Skin of body (tissue), 1 donor: ENCODE measurements at regions not wholly inside any gene's neighbourhood (a gene's known extent, or its start where the extent isn't known, plus 50 kb on each side); places are given as distances from the start of the nearest gene placed in this dataset.
A peak's percentile ranks its signal among the peaks of the same experiment; 100 is the strongest.

ENCODE experiments used
- DNase-seq: peaks from one replicate; lab custom pipeline; 2025; lab: John Stamatoyannopoulos, UW

GRCh38 chr14:22513066-22513812 is 75.8 kb downstream of the DAD1 start:
- DNase-seq, result peak; percentile 12

DNA sequence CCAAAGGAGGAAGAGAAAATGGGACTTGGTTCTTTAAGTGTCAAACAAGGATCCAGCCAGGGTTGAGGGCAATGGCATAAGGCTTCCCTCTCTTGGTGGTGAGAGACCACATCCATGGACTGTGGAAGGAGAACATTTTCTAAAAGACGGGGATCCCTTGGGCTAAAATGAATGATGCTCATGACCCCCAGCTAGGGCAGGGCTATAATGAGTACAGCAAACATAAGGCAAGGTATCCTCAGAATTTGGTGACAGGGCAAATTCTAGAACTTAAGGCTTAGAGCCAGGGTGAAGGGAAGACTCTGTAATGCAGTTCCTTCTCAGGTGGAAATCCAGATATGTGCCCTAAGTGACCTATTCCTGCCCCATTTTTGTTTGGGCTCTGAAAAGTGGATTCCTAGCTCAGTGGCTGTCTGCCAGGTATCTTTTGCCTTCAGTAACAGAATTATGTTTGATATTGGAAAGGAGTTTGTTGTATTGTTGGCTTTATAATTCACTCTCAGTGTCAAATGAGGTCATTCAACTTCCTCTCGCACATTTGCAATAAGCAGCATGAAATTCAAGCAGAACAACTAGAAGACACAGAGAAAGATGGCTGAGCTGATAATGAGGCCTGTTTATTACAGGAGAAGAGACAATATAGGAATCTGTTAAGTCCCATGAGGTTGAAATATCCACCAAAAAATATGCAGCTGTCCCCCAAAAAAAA is 76.8 kb downstream of the DAD1 start:
- DNase-seq, result no peak

GRCh38 chr14:22510527-22511110 is 78.4 kb downstream of the DAD1 start:
- DNase-seq, result peak; percentile 33

DNA sequence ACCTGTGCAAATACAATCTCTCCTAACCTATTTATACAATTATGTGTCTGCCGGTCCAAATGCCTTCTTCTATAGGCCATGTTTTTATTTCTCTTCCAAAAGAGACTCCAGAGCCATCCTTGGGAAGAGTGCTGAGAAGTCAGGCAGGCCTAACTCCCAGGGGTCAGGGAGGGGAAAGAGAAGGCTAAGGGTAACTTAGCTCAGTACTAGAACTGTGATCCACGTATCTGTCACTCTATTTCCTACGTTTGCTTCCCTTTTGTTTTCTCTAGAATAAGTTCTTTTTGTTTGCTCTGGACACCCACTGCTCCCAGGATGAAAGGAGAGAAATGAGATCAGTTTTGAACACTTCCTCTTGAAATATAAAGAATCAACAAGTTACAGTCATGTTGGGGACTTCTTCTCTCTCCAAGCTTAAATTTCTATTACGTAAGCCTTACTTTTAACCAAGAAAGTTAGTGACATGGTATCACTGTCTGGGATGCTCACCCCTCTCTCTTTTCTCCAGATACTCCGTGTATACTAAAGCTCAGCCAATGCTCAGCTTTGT is 79.2 kb downstream of the DAD1 start:
- DNase-seq, result no peak

DNA sequence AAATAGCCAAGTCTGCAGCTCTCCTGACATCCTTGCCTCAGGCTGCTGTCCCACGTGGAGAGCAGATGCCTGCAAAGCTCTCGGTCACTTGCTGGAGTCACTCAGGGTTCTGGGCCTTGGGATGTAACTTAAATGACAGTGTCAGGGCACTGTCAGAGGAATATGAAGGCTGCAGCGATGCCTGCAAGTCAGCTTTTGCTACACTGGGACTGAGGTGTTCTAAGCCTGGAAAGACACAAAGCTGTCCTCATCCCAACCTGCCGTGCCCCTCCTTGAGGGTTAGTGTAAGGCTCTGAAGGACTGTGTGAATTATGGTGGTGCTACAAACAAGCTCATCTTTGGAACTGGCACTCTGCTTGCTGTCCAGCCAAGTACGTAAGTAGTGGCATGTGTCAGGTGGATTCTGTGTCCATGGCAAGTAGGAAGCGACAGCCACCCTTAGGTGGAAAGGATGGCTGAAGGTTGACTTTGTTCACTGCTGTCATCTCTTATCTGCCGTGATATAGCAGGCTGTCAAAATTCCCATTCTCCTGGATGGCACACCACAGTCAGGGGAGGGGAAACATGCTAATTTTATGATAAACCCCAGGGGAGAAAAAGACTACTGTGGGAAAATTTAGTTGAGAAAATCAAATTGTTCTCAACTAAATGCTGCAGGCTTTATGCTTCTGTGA is 79.9 kb downstream of the DAD1 start:
- no peak for DNase-seq

- no peak for DNase-seq
These were observed 80.4 kb downstream of the DAD1 start for GRCh38 chr14:22508662-22509035.

DNA sequence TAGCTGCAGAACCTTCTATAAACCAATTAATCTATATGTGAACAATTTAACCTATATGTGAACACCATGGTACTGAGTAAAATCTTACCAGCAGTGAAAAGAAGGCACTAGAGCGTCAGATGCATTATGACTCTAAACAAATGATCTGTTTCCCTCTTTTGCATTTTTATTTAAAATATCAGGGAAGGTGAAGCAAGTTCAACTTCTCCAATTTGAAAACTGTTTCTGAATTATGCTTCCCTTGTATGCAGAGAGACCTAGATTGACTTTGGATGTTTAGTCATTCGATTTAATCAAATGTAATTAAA is 80.9 kb downstream of the DAD1 start:
- DNase-seq, result no peak

GRCh38 chr14:22506778-22507351 is 82.2 kb downstream of the DAD1 start:
- DNase-seq, result no peak

- DNase-seq, result no peak
These were observed 82.7 kb downstream of the DAD1 start for GRCh38 chr14:22506378-22506710.

DNA sequence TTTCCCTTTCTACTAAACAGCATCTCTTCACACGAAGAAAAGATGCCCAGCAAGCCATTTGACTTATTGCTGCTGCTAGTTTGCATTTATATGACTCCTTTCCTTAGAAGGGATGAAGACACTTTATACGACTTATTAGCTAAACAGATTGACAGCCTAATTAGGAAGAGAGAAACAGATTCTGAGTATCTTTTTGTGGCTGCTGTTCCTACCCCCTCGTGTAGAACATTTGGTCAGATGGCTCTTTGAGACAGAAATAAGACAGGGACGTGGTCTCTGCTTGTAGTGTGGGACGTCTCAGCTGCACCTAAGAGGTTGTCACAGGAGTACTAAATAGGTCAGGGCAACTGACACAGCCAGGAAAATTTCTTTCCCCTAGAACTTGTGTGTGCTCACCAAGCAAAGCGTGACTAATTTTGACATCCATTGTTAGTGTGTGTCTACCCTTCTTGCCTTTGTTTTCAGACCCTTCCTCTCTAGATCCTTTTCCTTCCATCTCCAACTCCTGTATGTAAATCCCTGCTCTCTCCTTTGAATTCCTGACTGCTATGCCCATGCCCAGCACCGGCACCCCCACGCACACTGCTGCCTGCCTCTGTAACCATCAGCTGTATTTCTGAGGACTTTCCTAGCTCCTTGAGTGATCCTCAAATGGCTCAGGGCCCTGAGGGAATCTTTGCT is 83.2 kb downstream of the DAD1 start:
- DNase-seq, result no peak

GRCh38 chr14:22505309-22505696 is 83.7 kb downstream of the DAD1 start:
- no peak for DNase-seq

GRCh38 chr14:22502551-22502950 is 86.5 kb downstream of the DAD1 start:
- no peak for DNase-seq

DNA sequence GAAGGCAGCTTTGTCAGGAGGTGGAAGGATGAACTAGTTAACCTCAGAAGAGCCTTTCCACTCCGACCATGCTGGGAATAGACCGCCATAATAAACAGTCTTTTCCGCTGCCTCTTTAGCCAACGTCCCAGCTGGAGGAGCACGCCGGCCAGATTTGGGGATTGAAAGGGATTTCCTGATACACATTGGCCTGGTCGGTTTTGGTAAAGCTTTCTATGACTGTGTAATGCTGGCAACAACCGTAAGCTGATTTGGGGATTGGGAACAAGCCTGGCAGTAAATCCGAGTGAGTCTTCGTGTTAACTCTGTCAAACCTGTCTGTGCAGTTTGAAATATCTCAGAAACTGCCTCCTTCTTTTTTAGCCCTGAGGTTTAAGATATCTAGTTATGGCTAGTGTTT is 87.0 kb downstream of the DAD1 start:
- no peak for DNase-seq

- no peak for DNase-seq
These were observed 87.9 kb downstream of the DAD1 start for GRCh38 chr14:22500954-22501726.

DNA sequence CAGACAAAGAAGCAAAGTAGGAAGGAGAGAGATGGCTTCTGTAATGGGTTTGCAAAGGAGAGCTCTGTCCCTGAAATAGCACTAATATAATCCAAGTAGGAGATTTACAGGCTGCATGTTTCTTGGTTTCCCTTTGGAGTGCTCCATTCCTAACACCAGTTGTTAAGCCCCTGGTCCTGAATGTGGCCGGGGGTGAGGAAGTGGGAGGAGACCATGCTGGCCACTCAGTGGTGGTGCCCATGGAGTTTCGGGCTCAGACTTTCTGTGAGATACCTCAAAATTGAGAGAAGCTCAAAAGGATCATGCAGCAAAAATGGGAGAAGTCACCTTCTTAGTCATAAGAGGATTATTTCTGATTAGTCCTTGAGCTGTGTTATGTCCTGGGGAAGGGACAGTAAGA is 88.5 kb downstream of the DAD1 start:
- no peak for DNase-seq

DNA sequence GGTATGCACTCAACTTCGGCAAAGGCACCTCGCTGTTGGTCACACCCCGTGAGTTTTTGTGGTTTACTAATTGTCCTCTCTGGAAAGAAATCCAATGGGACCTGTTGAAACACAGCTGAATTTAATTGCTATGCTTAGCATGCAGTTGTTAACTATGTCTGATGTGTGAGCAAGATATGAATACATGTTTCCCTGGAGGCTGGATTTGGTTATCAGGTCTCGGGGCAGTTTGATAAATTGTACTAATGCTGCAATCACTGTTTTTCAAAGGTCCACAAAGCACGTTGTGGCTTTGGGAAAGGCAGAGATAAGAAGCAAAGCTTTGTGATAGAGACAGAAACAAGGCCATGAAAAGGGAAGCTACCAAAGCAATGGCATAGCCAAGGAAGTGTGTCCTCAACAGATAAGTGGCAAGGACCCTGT is 91.3 kb downstream of the DAD1 start:
- DNase-seq, result no peak

DNA sequence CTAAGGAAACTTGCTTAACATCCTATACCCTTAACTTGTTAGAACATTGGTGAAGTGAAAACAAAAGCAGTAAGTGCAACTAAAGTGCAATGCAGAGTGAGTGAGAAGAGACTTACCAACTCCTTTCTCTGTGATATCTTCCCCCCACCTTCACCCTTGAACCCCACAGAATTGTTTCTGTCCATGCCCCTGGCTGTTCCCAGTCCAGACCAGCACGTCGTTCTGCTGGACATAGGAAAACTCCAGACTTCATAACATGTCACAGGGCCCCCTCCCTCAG is 91.9 kb downstream of the DAD1 start:
- DNase-seq, result no peak

DNA sequence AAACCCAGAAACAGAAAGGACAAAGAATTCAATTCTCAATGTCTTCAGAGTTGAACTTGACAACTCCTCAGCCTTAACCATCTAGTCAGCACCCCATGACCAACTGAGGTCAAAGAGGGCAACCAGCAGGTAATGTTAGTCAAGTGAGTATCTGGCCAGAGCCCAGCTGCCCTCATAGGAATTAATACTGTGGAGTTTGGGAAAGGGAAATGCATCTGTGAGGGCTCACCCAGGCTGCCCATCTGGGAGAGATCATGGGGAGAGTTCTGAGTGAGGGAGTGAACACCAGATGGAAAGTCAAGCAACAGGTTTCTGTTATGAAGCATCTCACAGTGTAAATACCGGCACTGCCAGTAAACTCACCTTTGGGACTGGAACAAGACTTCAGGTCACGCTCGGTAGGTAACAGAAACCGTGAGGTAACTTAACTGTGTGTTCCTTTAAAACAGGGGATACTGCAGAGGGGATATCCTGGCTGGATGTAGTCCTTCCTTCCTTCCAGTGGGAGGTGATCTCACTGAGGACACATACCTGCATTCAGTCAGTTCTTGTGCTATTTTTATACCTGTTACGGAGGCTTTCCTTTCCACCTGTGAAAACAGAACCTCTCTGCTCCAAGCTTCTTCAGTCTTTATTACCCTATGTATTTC is 94.4 kb downstream of the DAD1 start:
- no peak for DNase-seq

DNA sequence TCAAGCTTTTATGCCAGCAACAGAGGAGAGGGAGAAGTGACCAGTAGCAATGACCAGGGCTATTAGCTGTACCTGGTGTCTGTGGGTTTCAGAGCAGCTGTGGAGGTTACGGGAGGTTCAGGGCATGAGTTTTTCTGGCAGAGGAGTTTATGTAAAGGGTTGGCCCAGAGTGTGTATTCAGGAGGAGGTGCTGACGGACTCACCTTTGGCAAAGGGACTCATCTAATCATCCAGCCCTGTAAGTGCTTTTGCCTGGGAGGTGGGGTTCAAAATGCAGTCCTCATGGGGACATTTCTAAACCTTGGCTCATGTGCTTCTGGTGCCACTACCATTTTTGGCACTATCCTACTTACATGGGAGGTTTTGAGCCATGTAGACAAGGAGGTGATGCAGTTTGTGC is 95.3 kb downstream of the DAD1 start:
- DNase-seq, result no peak
